RPMI8226 (cell line): ENCODE measurements at regions not wholly inside any gene's neighbourhood (a gene's known extent, or its start where the extent isn't known, plus 50 kb on each side); places are given as distances from the start of the nearest gene placed in this dataset.
"Not testable (repeated sequence)": the region's sequence is repeated elsewhere in the genome, so short reads cannot be mapped to it uniquely, and the experiment has no call there.

Source experiments
- DNase-seq: peaks from one replicate; pipeline ENCODE4 v3.0.0-alpha.2; 2015

- DNase-seq, result no peak
These were observed 204.3 kb downstream of the DMRTA1 start for GRCh38 chr9:22650946-22651345.

GRCh38 chr9:22654833-22655232 is 208.2 kb downstream of the DMRTA1 start:
- DNase-seq, result no peak

- no peak for DNase-seq
These were observed 211.1 kb downstream of the DMRTA1 start for GRCh38 chr9:22657713-22658112.

GRCh38 chr9:22658484-22658883 is 211.9 kb downstream of the DMRTA1 start:
- not testable (repeated sequence) for DNase-seq

- no peak for DNase-seq
These were observed 235.9 kb downstream of the DMRTA1 start for GRCh38 chr9:22682536-22682935.

GRCh38 chr9:22682961-22683699 is 236.5 kb downstream of the DMRTA1 start:
- DNase-seq, result no peak

- no peak for DNase-seq
These were observed 237.1 kb downstream of the DMRTA1 start for GRCh38 chr9:22683700-22684075.

GRCh38 chr9:22693156-22693555 is 246.5 kb downstream of the DMRTA1 start:
- no peak for DNase-seq

- DNase-seq, result no peak
These were observed 253.5 kb downstream of the DMRTA1 start for GRCh38 chr9:22700171-22700570.

GRCh38 chr9:22718653-22719052 is 272.0 kb downstream of the DMRTA1 start:
- DNase-seq, result no peak

GRCh38 chr9:22722492-22722891 is 275.9 kb downstream of the DMRTA1 start:
- DNase-seq, result no peak

GRCh38 chr9:22731786-22732185 is 285.2 kb downstream of the DMRTA1 start:
- no peak for DNase-seq

GRCh38 chr9:22739712-22740111 is 293.1 kb downstream of the DMRTA1 start:
- no peak for DNase-seq

GRCh38 chr9:22740781-22741180 is 294.2 kb downstream of the DMRTA1 start:
- no peak for DNase-seq

- no peak for DNase-seq
These were observed 295.8 kb downstream of the DMRTA1 start for GRCh38 chr9:22742401-22742800.

- no peak for DNase-seq
These were observed 327.0 kb downstream of the DMRTA1 start for GRCh38 chr9:22773501-22774220.

- no peak for DNase-seq
These were observed 343.7 kb downstream of the DMRTA1 start for GRCh38 chr9:22790329-22790728.

GRCh38 chr9:22808876-22809275 is 362.3 kb downstream of the DMRTA1 start:
- no peak for DNase-seq

- DNase-seq, result no peak
These were observed 362.7 kb downstream of the DMRTA1 start for GRCh38 chr9:22809371-22809770.

- DNase-seq, result no peak
These were observed 366.9 kb downstream of the DMRTA1 start for GRCh38 chr9:22813529-22813928.

- no peak for DNase-seq
These were observed 368.6 kb downstream of the DMRTA1 start for GRCh38 chr9:22815246-22815645.

- DNase-seq, result no peak
These were observed 370.6 kb downstream of the DMRTA1 start for GRCh38 chr9:22817181-22817580.

GRCh38 chr9:22829236-22829635 is 382.6 kb downstream of the DMRTA1 start:
- no peak for DNase-seq

GRCh38 chr9:22838266-22838665 is 391.6 kb downstream of the DMRTA1 start:
- no peak for DNase-seq

- DNase-seq, result no peak
These were observed 394.0 kb downstream of the DMRTA1 start for GRCh38 chr9:22840641-22841040.
